ENCODE measurements at regions not wholly inside any gene's neighbourhood (a gene's known extent, or its start where the extent isn't known, plus 50 kb on each side); places are given as distances from the start of the nearest gene placed in this dataset.

GRCh38 chr13:107095876-107096275 is 527.9 kb upstream of the ARGLU1 start:
- H3K36me3 ChIP-seq (ENCODE audit: control insufficient read depth, insufficient read depth, low read length): no peaks in the 10 kb centered on the region
- WGBS (ENCODE audit: insufficient coverage): no CpG with 5 or more reads among the region's 2 CpGs
- no peaks in the 10 kb centered on the region for H3K4me1 ChIP-seq (ENCODE audit: control insufficient read depth, insufficient read depth, low read length)
- H3K27me3 ChIP-seq (ENCODE audit: control insufficient read depth, insufficient read depth, low read length): no peaks in the 10 kb centered on the region
- no peak overlapping the region for H3K27ac ChIP-seq (ENCODE audit: low read depth, low read length)
- H3K9me3 ChIP-seq (ENCODE audit: control insufficient read depth, insufficient read depth, low read length): no peaks in the 10 kb centered on the region
- no peak for DNase-seq (ENCODE audit: low read depth in 4 of 6, low spot score in 6 of 6)
- H3K4me3 ChIP-seq (ENCODE audit: low read depth, low read length): no peak overlapping the region

GRCh38 chr13:107091861-107092260 is 523.9 kb upstream of the ARGLU1 start:
- DNase-seq (ENCODE audit: low read depth in 4 of 6, low spot score in 6 of 6): peak in 1 of 6 donors; percentile 29
- no peaks in the 10 kb centered on the region for H3K9me3 ChIP-seq (ENCODE audit: control insufficient read depth, insufficient read depth, low read length)
- no peaks in the 10 kb centered on the region for H3K36me3 ChIP-seq (ENCODE audit: control insufficient read depth, insufficient read depth, low read length)
- no CpG with 5 or more reads among the region's 1 CpG for WGBS (ENCODE audit: insufficient coverage)
- H3K4me1 ChIP-seq (ENCODE audit: control insufficient read depth, insufficient read depth, low read length): no peaks in the 10 kb centered on the region
- H3K4me3 ChIP-seq (ENCODE audit: low read depth, low read length): no peak overlapping the region
- no peak overlapping the region for H3K27ac ChIP-seq (ENCODE audit: low read depth, low read length)
- no peaks in the 10 kb centered on the region for H3K27me3 ChIP-seq (ENCODE audit: control insufficient read depth, insufficient read depth, low read length)

- no peak overlapping the region for H3K4me3 ChIP-seq (ENCODE audit: low read depth, low read length)
- H3K4me1 ChIP-seq (ENCODE audit: control insufficient read depth, insufficient read depth, low read length): no peaks in the 10 kb centered on the region
- no peaks in the 10 kb centered on the region for H3K9me3 ChIP-seq (ENCODE audit: control insufficient read depth, insufficient read depth, low read length)
- H3K27me3 ChIP-seq (ENCODE audit: control insufficient read depth, insufficient read depth, low read length): no peaks in the 10 kb centered on the region
- no peak overlapping the region for H3K27ac ChIP-seq (ENCODE audit: low read depth, low read length)
- no peak for DNase-seq (ENCODE audit: low read depth in 4 of 6, low spot score in 6 of 6)
- H3K36me3 ChIP-seq (ENCODE audit: control insufficient read depth, insufficient read depth, low read length): no peaks in the 10 kb centered on the region
- no CpG with 5 or more reads among the region's 2 CpGs for WGBS (ENCODE audit: insufficient coverage)
Observed at GRCh38 chr13:107091428-107091827, 523.5 kb upstream of the ARGLU1 start.

- no peak overlapping the region for H3K4me3 ChIP-seq (ENCODE audit: low read depth, low read length)
- WGBS (ENCODE audit: insufficient coverage): no CpG with 5 or more reads among the region's 1 CpG
- no peaks in the 10 kb centered on the region for H3K27me3 ChIP-seq (ENCODE audit: control insufficient read depth, insufficient read depth, low read length)
- no peaks in the 10 kb centered on the region for H3K9me3 ChIP-seq (ENCODE audit: control insufficient read depth, insufficient read depth, low read length)
- no peak overlapping the region for H3K27ac ChIP-seq (ENCODE audit: low read depth, low read length)
- DNase-seq (ENCODE audit: low read depth in 4 of 6, low spot score in 6 of 6): no peak
- H3K36me3 ChIP-seq (ENCODE audit: control insufficient read depth, insufficient read depth, low read length): no peaks in the 10 kb centered on the region
- no peaks in the 10 kb centered on the region for H3K4me1 ChIP-seq (ENCODE audit: control insufficient read depth, insufficient read depth, low read length)
Observed at GRCh38 chr13:107088061-107088460, 520.1 kb upstream of the ARGLU1 start.

GRCh38 chr13:107079423-107080049 is 511.6 kb upstream of the ARGLU1 start:
- no peaks in the 10 kb centered on the region for H3K36me3 ChIP-seq (ENCODE audit: control insufficient read depth, insufficient read depth, low read length)
- no peaks in the 10 kb centered on the region for H3K9me3 ChIP-seq (ENCODE audit: control insufficient read depth, insufficient read depth, low read length)
- no peak overlapping the region for H3K27ac ChIP-seq (ENCODE audit: low read depth, low read length)
- no peaks in the 10 kb centered on the region for H3K27me3 ChIP-seq (ENCODE audit: control insufficient read depth, insufficient read depth, low read length)
- no peaks in the 10 kb centered on the region for H3K4me1 ChIP-seq (ENCODE audit: control insufficient read depth, insufficient read depth, low read length)
- no peak overlapping the region for H3K4me3 ChIP-seq (ENCODE audit: low read depth, low read length)
- peak in 1 of 6 donors; percentile 61 for DNase-seq (ENCODE audit: low read depth in 4 of 6, low spot score in 6 of 6)
- WGBS (ENCODE audit: insufficient coverage): 71% methylated on average over 1 of the region's 1 CpG

- peak in 1 of 6 donors; percentile 38 for DNase-seq (ENCODE audit: low read depth in 4 of 6, low spot score in 6 of 6)
- Histone ChIP-seq H3K27me3 (ENCODE audit: control insufficient read depth, insufficient read depth, low read length) (no peaks in the 10 kb centered on the region), H3K9me3 (ENCODE audit: control insufficient read depth, insufficient read depth, low read length) (no peaks in the 10 kb centered on the region), H3K4me3 (ENCODE audit: low read depth, low read length) (no peak overlapping the region), H3K36me3 (ENCODE audit: control insufficient read depth, insufficient read depth, low read length) (no peaks in the 10 kb centered on the region), H3K27ac (ENCODE audit: low read depth, low read length) (no peak overlapping the region), H3K4me1 (ENCODE audit: control insufficient read depth, insufficient read depth, low read length) (no peaks in the 10 kb centered on the region)
- no CpG with 5 or more reads among the region's 6 CpGs for WGBS (ENCODE audit: insufficient coverage)
Observed at GRCh38 chr13:107078229-107078765, 510.4 kb upstream of the ARGLU1 start.

- H3K4me3 ChIP-seq (ENCODE audit: low read depth, low read length): no peak overlapping the region
- no peak overlapping the region for H3K27ac ChIP-seq (ENCODE audit: low read depth, low read length)
- no peaks in the 10 kb centered on the region for H3K36me3 ChIP-seq (ENCODE audit: control insufficient read depth, insufficient read depth, low read length)
- no peaks in the 10 kb centered on the region for H3K9me3 ChIP-seq (ENCODE audit: control insufficient read depth, insufficient read depth, low read length)
- WGBS (ENCODE audit: insufficient coverage): no CpG with 5 or more reads among the region's 3 CpGs
- no peaks in the 10 kb centered on the region for H3K4me1 ChIP-seq (ENCODE audit: control insufficient read depth, insufficient read depth, low read length)
- H3K27me3 ChIP-seq (ENCODE audit: control insufficient read depth, insufficient read depth, low read length): no peaks in the 10 kb centered on the region
- no peak for DNase-seq (ENCODE audit: low read depth in 4 of 6, low spot score in 6 of 6)
Observed at GRCh38 chr13:107076801-107077200, 508.9 kb upstream of the ARGLU1 start.

GRCh38 chr13:107075576-107075975 is 507.6 kb upstream of the ARGLU1 start:
- no peak for DNase-seq (ENCODE audit: low read depth in 4 of 6, low spot score in 6 of 6)
- H3K9me3 ChIP-seq (ENCODE audit: control insufficient read depth, insufficient read depth, low read length): no peaks in the 10 kb centered on the region
- 94% methylated on average over 5 of the region's 6 CpGs for WGBS (ENCODE audit: insufficient coverage)
- no peak overlapping the region for H3K4me3 ChIP-seq (ENCODE audit: low read depth, low read length)
- no peaks in the 10 kb centered on the region for H3K27me3 ChIP-seq (ENCODE audit: control insufficient read depth, insufficient read depth, low read length)
- H3K4me1 ChIP-seq (ENCODE audit: control insufficient read depth, insufficient read depth, low read length): no peaks in the 10 kb centered on the region
- no peaks in the 10 kb centered on the region for H3K36me3 ChIP-seq (ENCODE audit: control insufficient read depth, insufficient read depth, low read length)
- no peak overlapping the region for H3K27ac ChIP-seq (ENCODE audit: low read depth, low read length)

GRCh38 chr13:107070792-107071191 is 502.9 kb upstream of the ARGLU1 start:
- no peak for DNase-seq (ENCODE audit: low read depth in 4 of 6, low spot score in 6 of 6)
- Histone ChIP-seq H3K36me3 (ENCODE audit: control insufficient read depth, insufficient read depth, low read length) (no peaks in the 10 kb centered on the region), H3K4me1 (ENCODE audit: control insufficient read depth, insufficient read depth, low read length) (no peaks in the 10 kb centered on the region), H3K4me3 (ENCODE audit: low read depth, low read length) (no peak overlapping the region), H3K9me3 (ENCODE audit: control insufficient read depth, insufficient read depth, low read length) (no peaks in the 10 kb centered on the region), H3K27me3 (ENCODE audit: control insufficient read depth, insufficient read depth, low read length) (no peaks in the 10 kb centered on the region), H3K27ac (ENCODE audit: low read depth, low read length) (no peak overlapping the region)
- WGBS (ENCODE audit: insufficient coverage): 100% methylated on average over 3 of the region's 5 CpGs

- Histone ChIP-seq H3K9me3 (ENCODE audit: control insufficient read depth, insufficient read depth, low read length) (no peaks in the 10 kb centered on the region), H3K27ac (ENCODE audit: low read depth, low read length) (no peak overlapping the region), H3K36me3 (ENCODE audit: control insufficient read depth, insufficient read depth, low read length) (no peaks in the 10 kb centered on the region), H3K27me3 (ENCODE audit: control insufficient read depth, insufficient read depth, low read length) (no peaks in the 10 kb centered on the region), H3K4me1 (ENCODE audit: control insufficient read depth, insufficient read depth, low read length) (no peaks in the 10 kb centered on the region), H3K4me3 (ENCODE audit: low read depth, low read length) (no peak overlapping the region)
- DNase-seq (ENCODE audit: low read depth in 4 of 6, low spot score in 6 of 6): peak in 1 of 6 donors; percentile 30
- 39% methylated on average over 2 of the region's 4 CpGs for WGBS (ENCODE audit: insufficient coverage)
Observed at GRCh38 chr13:107069108-107069776, 501.3 kb upstream of the ARGLU1 start.
